GM23338 (cell line): ENCODE measurements at regions not wholly inside any gene's neighbourhood (a gene's known extent, or its start where the extent isn't known, plus 50 kb on each side); places are given as distances from the start of the nearest gene placed in this dataset.

Source experiments
- ATAC-seq: fragments of 200-7000 bp; cut with Tn5 transposase; 3 replicates; pipeline ENCODE4 v1.9.1; 2020
- DNase-seq: peaks from one replicate; pipeline ENCODE4 v3.0.0-alpha.2; 2015; ENCODE audit warnings: low spot score
- H2AFZ ChIP-seq: fragments of 200-600 bp; sonication (generic); 2 replicates; pipeline ENCODE4 v1.8.0; 2016; ENCODE audit warnings: antibody characterized with exemption, mild to moderate bottlenecking, moderate library complexity
- H3F3A ChIP-seq: fragments of 200-600 bp; sonication (generic); replicated peaks from 2 replicates; pipeline ENCODE4 v1.8.0; 2017; ENCODE audit warnings: antibody characterized with exemption, mixed run types, low read depth
- H3K27ac ChIP-seq: fragments of 200-600 bp; sonication (generic); 2 replicates; pipeline ENCODE4 v1.6.1; 2016; ENCODE audit warnings: low read depth
- H3K27me3 ChIP-seq: fragments of 200-600 bp; sonication (generic); 2 replicates; pipeline ENCODE4 v1.8.0; 2016; ENCODE audit warnings: mild to moderate bottlenecking, mixed run types, moderate library complexity; ENCODE audit not compliant: insufficient read depth
- H3K36me3 ChIP-seq: fragments of 200-600 bp; sonication (generic); 2 replicates; pipeline ENCODE4 v1.8.0; 2016; ENCODE audit warnings: mild to moderate bottlenecking; ENCODE audit not compliant: insufficient read depth
- H3K4me1 ChIP-seq: fragments of 200-600 bp; sonication (generic); 2 replicates; pipeline ENCODE4 v1.8.0; 2016; ENCODE audit warnings: mild to moderate bottlenecking, moderate library complexity; ENCODE audit not compliant: insufficient read depth
- H3K4me2 ChIP-seq: fragments of 200-600 bp; sonication (generic); 2 replicates; pipeline ENCODE4 v1.7.1; 2017; ENCODE audit warnings: mixed run types
- H3K4me3 ChIP-seq: fragments of 200-600 bp; sonication (generic); 2 replicates; pipeline ENCODE4 v1.6.1; 2016; ENCODE audit warnings: mixed run types
- H3K79me2 ChIP-seq: fragments of 200-600 bp; sonication (generic); replicated peaks from 2 replicates; pipeline ENCODE4 v1.8.0; 2017; ENCODE audit warnings: mild to moderate bottlenecking; ENCODE audit not compliant: insufficient read depth
- H3K9me2 ChIP-seq: fragments of 200-600 bp; sonication (generic); 2 replicates; pipeline ENCODE4 v1.8.0; 2017; ENCODE audit not compliant: insufficient read depth
- H4K20me1 ChIP-seq: fragments of 200-600 bp; sonication (generic); replicated peaks from 2 replicates; pipeline ENCODE4 v1.8.0; 2017; ENCODE audit warnings: mild to moderate bottlenecking; ENCODE audit not compliant: insufficient read depth
- H3K27ac Mint-ChIP-seq: 2 replicates; pipeline ENCODE4 v1.8.0; 2020; ENCODE audit warnings: inconsistent platforms, mild to moderate bottlenecking, moderate library complexity, mixed read lengths
- H3K27me3 Mint-ChIP-seq: 3 replicates; pipeline ENCODE4 v1.8.0; 2022; ENCODE audit warnings: low read depth, mild to moderate bottlenecking, moderate library complexity, mixed read lengths, inconsistent platforms; ENCODE audit not compliant: insufficient read depth, poor library complexity
- H3K36me3 Mint-ChIP-seq: 3 replicates; pipeline ENCODE4 v1.8.0; 2021; ENCODE audit warnings: low read depth, mild to moderate bottlenecking, inconsistent platforms, moderate library complexity, mixed read lengths
- H3K4me1 Mint-ChIP-seq: 3 replicates; pipeline ENCODE4 v1.8.0; 2020; ENCODE audit warnings: mild to moderate bottlenecking, inconsistent platforms, mixed read lengths
- H3K4me3 Mint-ChIP-seq: 3 replicates; pipeline ENCODE4 v1.8.0; 2021; ENCODE audit warnings: moderate library complexity, mild to moderate bottlenecking, inconsistent platforms, mixed read lengths
- H3K9me3 Mint-ChIP-seq: 3 replicates; pipeline ENCODE4 v1.8.0; 2020; ENCODE audit warnings: moderate library complexity, mild to moderate bottlenecking, inconsistent platforms, mixed read lengths
- CREB1 ChIP-seq: fragments of 250-450 bp; sonication (Bioruptor Pico); IDR thresholded peaks from 2 replicates; pipeline ENCODE4 v1.5.0; 2020; ENCODE audit warnings: low read depth, mild to moderate bottlenecking, moderate library complexity
- EZH2 ChIP-seq: fragments of 200-600 bp; sonication (generic); IDR thresholded peaks from one replicate; pipeline ENCODE4 v1.8.0; 2017; ENCODE audit warnings: antibody characterized with exemption, mild to moderate bottlenecking, low read depth; ENCODE audit not compliant: unreplicated experiment
- EZH2phosphoT487 ChIP-seq: fragments of 200-600 bp; sonication (generic); IDR thresholded peaks from one replicate; pipeline ENCODE4 v1.8.1; 2018; ENCODE audit warnings: antibody characterized with exemption; ENCODE audit not compliant: unreplicated experiment
- JUNB ChIP-seq: IDR thresholded peaks from one replicate; pipeline ENCODE4 v1.6.1; 2016; ENCODE audit warnings: antibody characterized with exemption; ENCODE audit not compliant: unreplicated experiment
- NANOG ChIP-seq: IDR thresholded peaks from 2 replicates; pipeline ENCODE4 v1.6.1; 2016; ENCODE audit warnings: antibody characterized with exemption, borderline replicate concordance
- POLR2AphosphoS5 ChIP-seq: IDR thresholded peaks from 2 replicates; pipeline ENCODE4 v1.6.1; 2016; ENCODE audit warnings: antibody characterized with exemption, low read depth
- STAT1 ChIP-seq: IDR thresholded peaks from one replicate; pipeline ENCODE4 v1.6.1; 2016; ENCODE audit warnings: antibody characterized with exemption; ENCODE audit not compliant: unreplicated experiment
- ZNF114 ChIP-seq: fragments of 250-450 bp; sonication (Bioruptor Pico); IDR thresholded peaks from 2 replicates; pipeline ENCODE4 v1.5.0; 2020; ENCODE audit warnings: mild to moderate bottlenecking, moderate library complexity
- ZNF331 ChIP-seq: fragments of 250-450 bp; sonication (Bioruptor Pico); IDR thresholded peaks from 2 replicates; pipeline ENCODE4 v1.5.0; 2020; ENCODE audit warnings: low read depth, mild to moderate bottlenecking, moderate library complexity
- TF ChIP-seq, protein P1 (sequence below): IDR thresholded peaks from 2 replicates; pipeline ENCODE4 v1.6.1; 2016; ENCODE audit warnings: antibody characterized with exemption
- TF ChIP-seq, protein P2 (sequence below): IDR thresholded peaks from one replicate; pipeline ENCODE4 v1.6.1; 2018; ENCODE audit warnings: antibody characterized with exemption; ENCODE audit not compliant: unreplicated experiment
- TF ChIP-seq, protein P3 (sequence below): fragments of 250-450 bp; sonication (Bioruptor Pico); IDR thresholded peaks from 2 replicates; pipeline ENCODE4 v1.5.0; 2020; ENCODE audit warnings: mild to moderate bottlenecking, moderate library complexity
- TF ChIP-seq, protein P4 (sequence below), 2 experiments: fragments of 200-600 bp in 1 of 2; sonication (generic) in 1 of 2; conservative IDR thresholded peaks; 2 replicates each; pipeline versions ENCODE4 v1.5.1 to v1.6.1; 2016 to 2017; ENCODE audit warnings: antibody characterized with exemption in 2 of 2, low read depth in 2 of 2, mild to moderate bottlenecking in 2 of 2, moderate library complexity in 1 of 2

DNA sequence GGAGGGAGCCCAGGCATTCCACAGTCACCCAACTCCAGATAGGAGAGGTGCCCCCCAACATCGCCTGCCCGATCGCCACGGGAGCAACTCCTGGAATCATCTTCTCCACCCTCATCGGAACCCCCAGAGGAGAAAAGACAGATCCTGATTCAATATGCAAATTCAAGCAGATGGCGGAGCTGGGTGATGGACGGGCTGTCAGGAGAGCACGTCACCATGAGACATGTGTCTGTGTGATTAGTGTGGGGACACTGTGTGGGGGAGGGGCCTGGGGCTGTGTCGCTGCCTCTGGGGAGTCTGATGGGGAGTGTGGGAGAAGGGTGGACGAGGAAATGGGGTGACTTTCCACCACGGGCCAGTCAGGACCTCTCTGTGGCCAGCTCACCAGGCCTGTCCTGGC, 90.2 kb upstream of the CSF3R start:
- Mint-ChIP-seq H3K9me3 (no peaks in the 10 kb centered on the region), H3K27ac (no peak overlapping the region), H3K36me3 (no peaks in the 10 kb centered on the region), H3K27me3 (peaks cover 4% of the 10 kb centered on the region), H3K4me3 (no peak overlapping the region), H3K4me1 (peaks cover 17% of the 10 kb centered on the region)
- no peaks in the 10 kb centered on the region for H3K79me2 ChIP-seq
- ATAC-seq (no peak), DNase-seq (no peak)
- no peak overlapping the region for H2AFZ ChIP-seq
- H3K27me3 ChIP-seq, result no peaks in the 10 kb centered on the region
- H4K20me1 ChIP-seq, result no peaks in the 10 kb centered on the region
- no peak overlapping the region for H3K4me3 ChIP-seq
- no peaks in the 10 kb centered on the region for H3F3A ChIP-seq
- no peak for TF ChIP-seq POLR2AphosphoS5
- TF ChIP-seq, protein P1, sequence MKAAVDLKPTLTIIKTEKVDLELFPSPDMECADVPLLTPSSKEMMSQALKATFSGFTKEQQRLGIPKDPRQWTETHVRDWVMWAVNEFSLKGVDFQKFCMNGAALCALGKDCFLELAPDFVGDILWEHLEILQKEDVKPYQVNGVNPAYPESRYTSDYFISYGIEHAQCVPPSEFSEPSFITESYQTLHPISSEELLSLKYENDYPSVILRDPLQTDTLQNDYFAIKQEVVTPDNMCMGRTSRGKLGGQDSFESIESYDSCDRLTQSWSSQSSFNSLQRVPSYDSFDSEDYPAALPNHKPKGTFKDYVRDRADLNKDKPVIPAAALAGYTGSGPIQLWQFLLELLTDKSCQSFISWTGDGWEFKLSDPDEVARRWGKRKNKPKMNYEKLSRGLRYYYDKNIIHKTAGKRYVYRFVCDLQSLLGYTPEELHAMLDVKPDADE, result no peak
- TF ChIP-seq, protein P2, sequence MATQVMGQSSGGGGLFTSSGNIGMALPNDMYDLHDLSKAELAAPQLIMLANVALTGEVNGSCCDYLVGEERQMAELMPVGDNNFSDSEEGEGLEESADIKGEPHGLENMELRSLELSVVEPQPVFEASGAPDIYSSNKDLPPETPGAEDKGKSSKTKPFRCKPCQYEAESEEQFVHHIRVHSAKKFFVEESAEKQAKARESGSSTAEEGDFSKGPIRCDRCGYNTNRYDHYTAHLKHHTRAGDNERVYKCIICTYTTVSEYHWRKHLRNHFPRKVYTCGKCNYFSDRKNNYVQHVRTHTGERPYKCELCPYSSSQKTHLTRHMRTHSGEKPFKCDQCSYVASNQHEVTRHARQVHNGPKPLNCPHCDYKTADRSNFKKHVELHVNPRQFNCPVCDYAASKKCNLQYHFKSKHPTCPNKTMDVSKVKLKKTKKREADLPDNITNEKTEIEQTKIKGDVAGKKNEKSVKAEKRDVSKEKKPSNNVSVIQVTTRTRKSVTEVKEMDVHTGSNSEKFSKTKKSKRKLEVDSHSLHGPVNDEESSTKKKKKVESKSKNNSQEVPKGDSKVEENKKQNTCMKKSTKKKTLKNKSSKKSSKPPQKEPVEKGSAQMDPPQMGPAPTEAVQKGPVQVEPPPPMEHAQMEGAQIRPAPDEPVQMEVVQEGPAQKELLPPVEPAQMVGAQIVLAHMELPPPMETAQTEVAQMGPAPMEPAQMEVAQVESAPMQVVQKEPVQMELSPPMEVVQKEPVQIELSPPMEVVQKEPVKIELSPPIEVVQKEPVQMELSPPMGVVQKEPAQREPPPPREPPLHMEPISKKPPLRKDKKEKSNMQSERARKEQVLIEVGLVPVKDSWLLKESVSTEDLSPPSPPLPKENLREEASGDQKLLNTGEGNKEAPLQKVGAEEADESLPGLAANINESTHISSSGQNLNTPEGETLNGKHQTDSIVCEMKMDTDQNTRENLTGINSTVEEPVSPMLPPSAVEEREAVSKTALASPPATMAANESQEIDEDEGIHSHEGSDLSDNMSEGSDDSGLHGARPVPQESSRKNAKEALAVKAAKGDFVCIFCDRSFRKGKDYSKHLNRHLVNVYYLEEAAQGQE, result no peak
- TF ChIP-seq EZH2, result no peak
- TF ChIP-seq, protein P3, sequence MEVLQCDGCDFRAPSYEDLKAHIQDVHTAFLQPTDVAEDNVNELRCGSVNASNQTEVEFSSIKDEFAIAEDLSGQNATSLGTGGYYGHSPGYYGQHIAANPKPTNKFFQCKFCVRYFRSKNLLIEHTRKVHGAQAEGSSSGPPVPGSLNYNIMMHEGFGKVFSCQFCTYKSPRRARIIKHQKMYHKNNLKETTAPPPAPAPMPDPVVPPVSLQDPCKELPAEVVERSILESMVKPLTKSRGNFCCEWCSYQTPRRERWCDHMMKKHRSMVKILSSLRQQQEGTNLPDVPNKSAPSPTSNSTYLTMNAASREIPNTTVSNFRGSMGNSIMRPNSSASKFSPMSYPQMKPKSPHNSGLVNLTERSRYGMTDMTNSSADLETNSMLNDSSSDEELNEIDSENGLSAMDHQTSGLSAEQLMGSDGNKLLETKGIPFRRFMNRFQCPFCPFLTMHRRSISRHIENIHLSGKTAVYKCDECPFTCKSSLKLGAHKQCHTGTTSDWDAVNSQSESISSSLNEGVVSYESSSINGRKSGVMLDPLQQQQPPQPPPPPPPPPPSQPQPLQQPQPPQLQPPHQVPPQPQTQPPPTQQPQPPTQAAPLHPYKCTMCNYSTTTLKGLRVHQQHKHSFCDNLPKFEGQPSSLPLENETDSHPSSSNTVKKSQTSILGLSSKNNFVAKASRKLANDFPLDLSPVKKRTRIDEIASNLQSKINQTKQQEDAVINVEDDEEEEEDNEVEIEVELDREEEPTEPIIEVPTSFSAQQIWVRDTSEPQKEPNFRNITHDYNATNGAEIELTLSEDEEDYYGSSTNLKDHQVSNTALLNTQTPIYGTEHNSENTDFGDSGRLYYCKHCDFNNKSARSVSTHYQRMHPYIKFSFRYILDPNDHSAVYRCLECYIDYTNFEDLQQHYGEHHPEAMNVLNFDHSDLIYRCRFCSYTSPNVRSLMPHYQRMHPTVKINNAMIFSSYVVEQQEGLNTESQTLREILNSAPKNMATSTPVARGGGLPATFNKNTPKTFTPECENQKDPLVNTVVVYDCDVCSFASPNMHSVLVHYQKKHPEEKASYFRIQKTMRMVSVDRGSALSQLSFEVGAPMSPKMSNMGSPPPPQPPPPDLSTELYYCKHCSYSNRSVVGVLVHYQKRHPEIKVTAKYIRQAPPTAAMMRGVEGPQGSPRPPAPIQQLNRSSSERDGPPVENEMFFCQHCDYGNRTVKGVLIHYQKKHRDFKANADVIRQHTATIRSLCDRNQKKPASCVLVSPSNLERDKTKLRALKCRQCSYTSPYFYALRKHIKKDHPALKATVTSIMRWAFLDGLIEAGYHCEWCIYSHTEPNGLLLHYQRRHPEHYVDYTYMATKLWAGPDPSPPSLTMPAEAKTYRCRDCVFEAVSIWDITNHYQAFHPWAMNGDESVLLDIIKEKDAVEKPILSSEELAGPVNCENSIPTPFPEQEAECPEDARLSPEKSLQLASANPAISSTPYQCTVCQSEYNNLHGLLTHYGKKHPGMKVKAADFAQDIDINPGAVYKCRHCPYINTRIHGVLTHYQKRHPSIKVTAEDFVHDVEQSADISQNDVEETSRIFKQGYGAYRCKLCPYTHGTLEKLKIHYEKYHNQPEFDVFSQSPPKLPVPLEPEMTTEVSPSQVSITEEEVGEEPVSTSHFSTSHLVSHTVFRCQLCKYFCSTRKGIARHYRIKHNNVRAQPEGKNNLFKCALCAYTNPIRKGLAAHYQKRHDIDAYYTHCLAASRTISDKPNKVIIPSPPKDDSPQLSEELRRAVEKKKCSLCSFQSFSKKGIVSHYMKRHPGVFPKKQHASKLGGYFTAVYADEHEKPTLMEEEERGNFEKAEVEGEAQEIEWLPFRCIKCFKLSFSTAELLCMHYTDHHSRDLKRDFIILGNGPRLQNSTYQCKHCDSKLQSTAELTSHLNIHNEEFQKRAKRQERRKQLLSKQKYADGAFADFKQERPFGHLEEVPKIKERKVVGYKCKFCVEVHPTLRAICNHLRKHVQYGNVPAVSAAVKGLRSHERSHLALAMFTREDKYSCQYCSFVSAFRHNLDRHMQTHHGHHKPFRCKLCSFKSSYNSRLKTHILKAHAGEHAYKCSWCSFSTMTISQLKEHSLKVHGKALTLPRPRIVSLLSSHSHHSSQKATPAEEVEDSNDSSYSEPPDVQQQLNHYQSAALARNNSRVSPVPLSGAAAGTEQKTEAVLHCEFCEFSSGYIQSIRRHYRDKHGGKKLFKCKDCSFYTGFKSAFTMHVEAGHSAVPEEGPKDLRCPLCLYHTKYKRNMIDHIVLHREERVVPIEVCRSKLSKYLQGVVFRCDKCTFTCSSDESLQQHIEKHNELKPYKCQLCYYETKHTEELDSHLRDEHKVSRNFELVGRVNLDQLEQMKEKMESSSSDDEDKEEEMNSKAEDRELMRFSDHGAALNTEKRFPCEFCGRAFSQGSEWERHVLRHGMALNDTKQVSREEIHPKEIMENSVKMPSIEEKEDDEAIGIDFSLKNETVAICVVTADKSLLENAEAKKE, result no peak
- no peak for TF ChIP-seq JUNB
- TF ChIP-seq STAT1, result no peak
- no peak for TF ChIP-seq ZNF114 (CRISPR knock-in tag)
- TF ChIP-seq, protein P4, sequence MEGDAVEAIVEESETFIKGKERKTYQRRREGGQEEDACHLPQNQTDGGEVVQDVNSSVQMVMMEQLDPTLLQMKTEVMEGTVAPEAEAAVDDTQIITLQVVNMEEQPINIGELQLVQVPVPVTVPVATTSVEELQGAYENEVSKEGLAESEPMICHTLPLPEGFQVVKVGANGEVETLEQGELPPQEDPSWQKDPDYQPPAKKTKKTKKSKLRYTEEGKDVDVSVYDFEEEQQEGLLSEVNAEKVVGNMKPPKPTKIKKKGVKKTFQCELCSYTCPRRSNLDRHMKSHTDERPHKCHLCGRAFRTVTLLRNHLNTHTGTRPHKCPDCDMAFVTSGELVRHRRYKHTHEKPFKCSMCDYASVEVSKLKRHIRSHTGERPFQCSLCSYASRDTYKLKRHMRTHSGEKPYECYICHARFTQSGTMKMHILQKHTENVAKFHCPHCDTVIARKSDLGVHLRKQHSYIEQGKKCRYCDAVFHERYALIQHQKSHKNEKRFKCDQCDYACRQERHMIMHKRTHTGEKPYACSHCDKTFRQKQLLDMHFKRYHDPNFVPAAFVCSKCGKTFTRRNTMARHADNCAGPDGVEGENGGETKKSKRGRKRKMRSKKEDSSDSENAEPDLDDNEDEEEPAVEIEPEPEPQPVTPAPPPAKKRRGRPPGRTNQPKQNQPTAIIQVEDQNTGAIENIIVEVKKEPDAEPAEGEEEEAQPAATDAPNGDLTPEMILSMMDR (conservative IDR thresholded peaks at IDR 0.05; ENCODE audit: low read depth in 2 of 2), result no peak
- no peak for TF ChIP-seq ZNF331 (CRISPR knock-in tag)
- TF ChIP-seq EZH2phosphoT487, result no peak
- no peak for TF ChIP-seq NANOG
- no peak for TF ChIP-seq CREB1 (CRISPR knock-in tag)
- no peak overlapping the region for H3K27ac ChIP-seq
- no peak overlapping the region for H3K4me2 ChIP-seq
- H3K4me1 ChIP-seq, result peaks cover 12% of the 10 kb centered on the region
- H3K36me3 ChIP-seq, result no peaks in the 10 kb centered on the region
- no peaks in the 10 kb centered on the region for H3K9me2 ChIP-seq
